ENCODE measurements at regions not wholly inside any gene's neighbourhood (a gene's known extent, or its start where the extent isn't known, plus 50 kb on each side); places are given as distances from the start of the nearest gene placed in this dataset.

DNA sequence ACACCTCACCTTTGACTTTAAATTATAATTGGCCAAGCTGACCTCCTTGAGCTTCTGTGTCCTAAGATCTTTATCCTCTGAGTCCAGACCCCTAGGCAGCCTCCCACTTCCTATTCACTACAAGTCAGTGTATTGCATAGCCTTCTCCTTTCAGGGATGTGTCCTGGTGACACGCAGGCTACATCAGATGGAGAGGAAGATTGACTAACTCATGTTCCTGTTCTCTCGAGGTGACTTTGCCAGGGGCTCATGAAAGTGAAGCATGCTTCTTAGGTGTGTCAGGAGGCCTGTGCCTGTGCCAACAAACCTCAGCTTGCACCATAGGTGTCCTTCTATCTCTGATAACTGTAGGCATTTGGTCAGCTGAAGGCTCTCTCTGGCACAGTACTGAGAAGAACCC lies 195.7 kb upstream of the HS3ST1 start:
- TF ChIP-seq, protein P1, sequence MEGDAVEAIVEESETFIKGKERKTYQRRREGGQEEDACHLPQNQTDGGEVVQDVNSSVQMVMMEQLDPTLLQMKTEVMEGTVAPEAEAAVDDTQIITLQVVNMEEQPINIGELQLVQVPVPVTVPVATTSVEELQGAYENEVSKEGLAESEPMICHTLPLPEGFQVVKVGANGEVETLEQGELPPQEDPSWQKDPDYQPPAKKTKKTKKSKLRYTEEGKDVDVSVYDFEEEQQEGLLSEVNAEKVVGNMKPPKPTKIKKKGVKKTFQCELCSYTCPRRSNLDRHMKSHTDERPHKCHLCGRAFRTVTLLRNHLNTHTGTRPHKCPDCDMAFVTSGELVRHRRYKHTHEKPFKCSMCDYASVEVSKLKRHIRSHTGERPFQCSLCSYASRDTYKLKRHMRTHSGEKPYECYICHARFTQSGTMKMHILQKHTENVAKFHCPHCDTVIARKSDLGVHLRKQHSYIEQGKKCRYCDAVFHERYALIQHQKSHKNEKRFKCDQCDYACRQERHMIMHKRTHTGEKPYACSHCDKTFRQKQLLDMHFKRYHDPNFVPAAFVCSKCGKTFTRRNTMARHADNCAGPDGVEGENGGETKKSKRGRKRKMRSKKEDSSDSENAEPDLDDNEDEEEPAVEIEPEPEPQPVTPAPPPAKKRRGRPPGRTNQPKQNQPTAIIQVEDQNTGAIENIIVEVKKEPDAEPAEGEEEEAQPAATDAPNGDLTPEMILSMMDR (tag by site-specific recombination; IDR thresholded peaks at IDR 0.05) = no peak
- TF ChIP-seq ZNF433 (tag by site-specific recombination; IDR thresholded peaks at IDR 0.05; ENCODE audit: low read depth) (no peak), ZNF837 (tag by site-specific recombination; IDR thresholded peaks at IDR 0.05) (no peak), KLF9 (tag by site-specific recombination; IDR thresholded peaks at IDR 0.05; ENCODE audit: low read depth) (no peak), BCL11B (tag by site-specific recombination; IDR thresholded peaks at IDR 0.05; ENCODE audit: low read depth) (no peak), ZBTB21 (tag by site-specific recombination; IDR thresholded peaks at IDR 0.05) (no peak)
- TF ChIP-seq, protein P2, sequence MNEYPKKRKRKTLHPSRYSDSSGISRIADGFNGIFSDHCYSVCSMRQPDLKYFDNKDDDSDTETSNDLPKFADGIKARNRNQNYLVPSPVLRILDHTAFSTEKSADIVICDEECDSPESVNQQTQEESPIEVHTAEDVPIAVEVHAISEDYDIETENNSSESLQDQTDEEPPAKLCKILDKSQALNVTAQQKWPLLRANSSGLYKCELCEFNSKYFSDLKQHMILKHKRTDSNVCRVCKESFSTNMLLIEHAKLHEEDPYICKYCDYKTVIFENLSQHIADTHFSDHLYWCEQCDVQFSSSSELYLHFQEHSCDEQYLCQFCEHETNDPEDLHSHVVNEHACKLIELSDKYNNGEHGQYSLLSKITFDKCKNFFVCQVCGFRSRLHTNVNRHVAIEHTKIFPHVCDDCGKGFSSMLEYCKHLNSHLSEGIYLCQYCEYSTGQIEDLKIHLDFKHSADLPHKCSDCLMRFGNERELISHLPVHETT (tag by site-specific recombination; IDR thresholded peaks at IDR 0.05) = no peak
- TF ChIP-seq, protein P3, sequence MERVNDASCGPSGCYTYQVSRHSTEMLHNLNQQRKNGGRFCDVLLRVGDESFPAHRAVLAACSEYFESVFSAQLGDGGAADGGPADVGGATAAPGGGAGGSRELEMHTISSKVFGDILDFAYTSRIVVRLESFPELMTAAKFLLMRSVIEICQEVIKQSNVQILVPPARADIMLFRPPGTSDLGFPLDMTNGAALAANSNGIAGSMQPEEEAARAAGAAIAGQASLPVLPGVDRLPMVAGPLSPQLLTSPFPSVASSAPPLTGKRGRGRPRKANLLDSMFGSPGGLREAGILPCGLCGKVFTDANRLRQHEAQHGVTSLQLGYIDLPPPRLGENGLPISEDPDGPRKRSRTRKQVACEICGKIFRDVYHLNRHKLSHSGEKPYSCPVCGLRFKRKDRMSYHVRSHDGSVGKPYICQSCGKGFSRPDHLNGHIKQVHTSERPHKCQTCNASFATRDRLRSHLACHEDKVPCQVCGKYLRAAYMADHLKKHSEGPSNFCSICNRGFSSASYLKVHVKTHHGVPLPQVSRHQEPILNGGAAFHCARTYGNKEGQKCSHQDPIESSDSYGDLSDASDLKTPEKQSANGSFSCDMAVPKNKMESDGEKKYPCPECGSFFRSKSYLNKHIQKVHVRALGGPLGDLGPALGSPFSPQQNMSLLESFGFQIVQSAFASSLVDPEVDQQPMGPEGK (tag by site-specific recombination; IDR thresholded peaks at IDR 0.05) = no peak
- TF ChIP-seq, protein P4, sequence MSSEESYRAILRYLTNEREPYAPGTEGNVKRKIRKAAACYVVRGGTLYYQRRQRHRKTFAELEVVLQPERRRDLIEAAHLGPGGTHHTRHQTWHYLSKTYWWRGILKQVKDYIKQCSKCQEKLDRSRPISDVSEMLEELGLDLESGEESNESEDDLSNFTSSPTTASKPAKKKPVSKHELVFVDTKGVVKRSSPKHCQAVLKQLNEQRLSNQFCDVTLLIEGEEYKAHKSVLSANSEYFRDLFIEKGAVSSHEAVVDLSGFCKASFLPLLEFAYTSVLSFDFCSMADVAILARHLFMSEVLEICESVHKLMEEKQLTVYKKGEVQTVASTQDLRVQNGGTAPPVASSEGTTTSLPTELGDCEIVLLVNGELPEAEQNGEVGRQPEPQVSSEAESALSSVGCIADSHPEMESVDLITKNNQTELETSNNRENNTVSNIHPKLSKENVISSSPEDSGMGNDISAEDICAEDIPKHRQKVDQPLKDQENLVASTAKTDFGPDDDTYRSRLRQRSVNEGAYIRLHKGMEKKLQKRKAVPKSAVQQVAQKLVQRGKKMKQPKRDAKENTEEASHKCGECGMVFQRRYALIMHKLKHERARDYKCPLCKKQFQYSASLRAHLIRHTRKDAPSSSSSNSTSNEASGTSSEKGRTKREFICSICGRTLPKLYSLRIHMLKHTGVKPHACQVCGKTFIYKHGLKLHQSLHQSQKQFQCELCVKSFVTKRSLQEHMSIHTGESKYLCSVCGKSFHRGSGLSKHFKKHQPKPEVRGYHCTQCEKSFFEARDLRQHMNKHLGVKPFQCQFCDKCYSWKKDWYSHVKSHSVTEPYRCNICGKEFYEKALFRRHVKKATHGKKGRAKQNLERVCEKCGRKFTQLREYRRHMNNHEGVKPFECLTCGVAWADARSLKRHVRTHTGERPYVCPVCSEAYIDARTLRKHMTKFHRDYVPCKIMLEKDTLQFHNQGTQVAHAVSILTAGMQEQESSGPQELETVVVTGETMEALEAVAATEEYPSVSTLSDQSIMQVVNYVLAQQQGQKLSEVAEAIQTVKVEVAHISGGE (tag by site-specific recombination; conservative IDR thresholded peaks at IDR 0.05; ENCODE audit: low read depth) = no peak
- TF ChIP-seq, protein P5, sequence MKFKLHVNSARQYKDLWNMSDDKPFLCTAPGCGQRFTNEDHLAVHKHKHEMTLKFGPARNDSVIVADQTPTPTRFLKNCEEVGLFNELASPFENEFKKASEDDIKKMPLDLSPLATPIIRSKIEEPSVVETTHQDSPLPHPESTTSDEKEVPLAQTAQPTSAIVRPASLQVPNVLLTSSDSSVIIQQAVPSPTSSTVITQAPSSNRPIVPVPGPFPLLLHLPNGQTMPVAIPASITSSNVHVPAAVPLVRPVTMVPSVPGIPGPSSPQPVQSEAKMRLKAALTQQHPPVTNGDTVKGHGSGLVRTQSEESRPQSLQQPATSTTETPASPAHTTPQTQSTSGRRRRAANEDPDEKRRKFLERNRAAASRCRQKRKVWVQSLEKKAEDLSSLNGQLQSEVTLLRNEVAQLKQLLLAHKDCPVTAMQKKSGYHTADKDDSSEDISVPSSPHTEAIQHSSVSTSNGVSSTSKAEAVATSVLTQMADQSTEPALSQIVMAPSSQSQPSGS (tag by site-specific recombination; IDR thresholded peaks at IDR 0.05; ENCODE audit: low read depth) = no peak
